ENCODE measurements at regions not wholly inside any gene's neighbourhood (a gene's known extent, or its start where the extent isn't known, plus 50 kb on each side); places are given as distances from the start of the nearest gene placed in this dataset.

DNA sequence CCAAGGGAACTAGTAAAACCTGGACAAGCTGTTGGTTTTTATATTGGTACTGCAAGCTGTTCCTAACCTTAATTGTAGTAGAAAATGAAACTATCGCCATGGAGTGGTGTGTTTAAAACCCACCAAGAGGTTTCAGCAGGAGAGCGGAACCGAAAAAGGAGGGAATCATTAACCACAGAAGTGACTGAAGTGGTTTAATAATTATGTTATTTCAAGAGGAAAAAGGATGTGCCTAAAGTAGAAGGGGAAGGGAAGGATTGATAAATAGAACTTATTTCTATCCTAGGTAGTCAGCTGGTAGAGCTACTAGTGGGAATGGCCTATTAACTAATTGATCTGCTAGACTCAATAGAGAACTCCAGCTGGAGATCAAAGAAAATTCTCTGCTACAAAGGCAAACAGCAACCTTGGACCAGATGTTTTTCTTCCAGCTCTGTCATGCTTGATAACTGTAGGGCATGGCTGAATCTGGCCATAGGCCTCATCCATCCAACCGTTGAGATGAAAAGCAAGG, 91.8 kb downstream of the BAMBI start:
- TF ChIP-seq POLR2A (IDR thresholded peaks at IDR 0.05) = no peak
- TF ChIP-seq CTCF (IDR thresholded peaks at IDR 0.05) = no peak
- TF ChIP-seq POLR2AphosphoS5 (IDR thresholded peaks at IDR 0.05) = no peak
